ENCODE measurements at regions not wholly inside any gene's neighbourhood (a gene's known extent, or its start where the extent isn't known, plus 50 kb on each side); places are given as distances from the start of the nearest gene placed in this dataset.

DNA sequence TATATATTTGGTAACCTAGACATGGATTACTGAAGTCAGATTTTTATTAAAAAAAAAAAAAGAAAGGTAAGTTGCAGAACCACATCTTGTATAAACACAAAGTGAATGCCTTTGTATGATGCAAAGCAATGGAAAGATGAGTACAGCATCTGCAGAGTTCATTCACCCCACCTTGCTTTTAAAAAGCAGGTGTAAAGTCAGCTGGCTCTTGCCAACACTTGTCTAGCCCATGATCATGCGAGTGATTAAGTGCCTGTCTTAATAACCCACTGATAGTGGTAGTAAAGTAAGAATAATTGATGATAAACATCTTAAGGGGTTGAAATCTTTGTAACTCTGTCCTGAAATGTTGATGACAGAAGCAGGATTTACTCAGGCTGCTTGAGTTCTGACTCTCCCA lies 710.4 kb downstream of the EFNB2 start:
- TF ChIP-seq, protein P1, sequence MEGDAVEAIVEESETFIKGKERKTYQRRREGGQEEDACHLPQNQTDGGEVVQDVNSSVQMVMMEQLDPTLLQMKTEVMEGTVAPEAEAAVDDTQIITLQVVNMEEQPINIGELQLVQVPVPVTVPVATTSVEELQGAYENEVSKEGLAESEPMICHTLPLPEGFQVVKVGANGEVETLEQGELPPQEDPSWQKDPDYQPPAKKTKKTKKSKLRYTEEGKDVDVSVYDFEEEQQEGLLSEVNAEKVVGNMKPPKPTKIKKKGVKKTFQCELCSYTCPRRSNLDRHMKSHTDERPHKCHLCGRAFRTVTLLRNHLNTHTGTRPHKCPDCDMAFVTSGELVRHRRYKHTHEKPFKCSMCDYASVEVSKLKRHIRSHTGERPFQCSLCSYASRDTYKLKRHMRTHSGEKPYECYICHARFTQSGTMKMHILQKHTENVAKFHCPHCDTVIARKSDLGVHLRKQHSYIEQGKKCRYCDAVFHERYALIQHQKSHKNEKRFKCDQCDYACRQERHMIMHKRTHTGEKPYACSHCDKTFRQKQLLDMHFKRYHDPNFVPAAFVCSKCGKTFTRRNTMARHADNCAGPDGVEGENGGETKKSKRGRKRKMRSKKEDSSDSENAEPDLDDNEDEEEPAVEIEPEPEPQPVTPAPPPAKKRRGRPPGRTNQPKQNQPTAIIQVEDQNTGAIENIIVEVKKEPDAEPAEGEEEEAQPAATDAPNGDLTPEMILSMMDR (IDR thresholded peaks at IDR 0.05; ENCODE audit: borderline replicate concordance, control extremely low read depth, extremely low read depth, insufficient read depth, missing control alignments) = no peak
- no peak for DNase-seq (ENCODE audit: low spot score)
- in situ Hi-C loops (cut with MboI; ENCODE audit: low sequenced_read_pairs, unreplicated experiment) = no loop called here

DNA sequence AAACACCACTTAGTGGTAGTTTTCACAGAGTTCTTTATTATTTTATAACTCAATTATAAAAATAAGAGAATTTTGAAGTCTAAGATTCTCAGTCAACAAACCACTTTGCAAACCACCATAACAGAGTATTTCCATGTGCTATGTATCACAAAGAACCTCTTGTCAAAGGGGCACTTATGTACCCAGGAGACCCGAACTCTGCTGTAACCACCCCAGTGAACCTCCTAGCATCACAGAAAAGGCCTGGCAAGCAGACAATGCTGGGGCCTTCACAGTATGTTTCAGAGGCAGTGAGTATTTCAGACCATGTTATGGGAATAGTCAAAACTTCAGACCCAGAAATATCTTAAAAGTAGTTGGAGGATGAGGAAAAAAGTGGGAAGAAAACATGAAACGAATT lies 714.1 kb downstream of the EFNB2 start:
- TF ChIP-seq, protein P1 (IDR thresholded peaks at IDR 0.05; ENCODE audit: borderline replicate concordance, control extremely low read depth, extremely low read depth, insufficient read depth, missing control alignments) = no peak
- no peak for DNase-seq (ENCODE audit: low spot score)
- in situ Hi-C loops (cut with MboI; ENCODE audit: low sequenced_read_pairs, unreplicated experiment) = no loop called here

GRCh38 chr13:105820415-105820814 lies 715.0 kb downstream of the EFNB2 start:
- TF ChIP-seq, protein P1 (IDR thresholded peaks at IDR 0.05; ENCODE audit: borderline replicate concordance, control extremely low read depth, extremely low read depth, insufficient read depth, missing control alignments) = no peak
- no peak for DNase-seq (ENCODE audit: low spot score)
- in situ Hi-C loops (cut with MboI; ENCODE audit: low sequenced_read_pairs, unreplicated experiment) = no loop called here

GRCh38 chr13:105817498-105817897 lies 718.0 kb downstream of the EFNB2 start:
- DNase-seq (ENCODE audit: low spot score) = no peak
- TF ChIP-seq, protein P1 (IDR thresholded peaks at IDR 0.05; ENCODE audit: borderline replicate concordance, control extremely low read depth, extremely low read depth, insufficient read depth, missing control alignments) = no peak
- in situ Hi-C loops (cut with MboI; ENCODE audit: low sequenced_read_pairs, unreplicated experiment) = no loop called here

DNA sequence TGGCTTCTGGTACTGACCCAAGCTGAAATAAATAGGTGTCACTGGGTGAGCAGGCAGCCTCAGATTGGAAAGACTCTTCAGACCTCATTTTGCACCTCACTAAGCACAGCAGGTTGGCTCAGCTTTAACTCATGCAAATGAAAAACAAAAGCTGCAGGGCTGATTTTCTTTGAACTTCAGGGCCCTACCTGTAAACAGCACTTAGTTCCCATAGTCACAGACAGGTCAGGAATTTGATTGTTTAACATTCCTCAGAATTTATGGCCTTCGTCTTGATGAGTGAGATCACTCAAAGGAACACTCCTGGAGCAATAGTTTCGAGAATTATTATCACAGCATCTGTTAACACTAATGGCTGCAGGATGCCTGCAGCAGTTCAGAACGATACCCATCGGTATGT lies 718.5 kb downstream of the EFNB2 start:
- DNase-seq (ENCODE audit: low spot score) = no peak
- TF ChIP-seq, protein P1 (IDR thresholded peaks at IDR 0.05; ENCODE audit: borderline replicate concordance, control extremely low read depth, extremely low read depth, insufficient read depth, missing control alignments) = no peak
- in situ Hi-C loops (cut with MboI; ENCODE audit: low sequenced_read_pairs, unreplicated experiment) = no loop called here

GRCh38 chr13:105814902-105815250 lies 720.6 kb downstream of the EFNB2 start:
- no peak for DNase-seq (ENCODE audit: low spot score)
- TF ChIP-seq, protein P1 (IDR thresholded peaks at IDR 0.05; ENCODE audit: borderline replicate concordance, control extremely low read depth, extremely low read depth, insufficient read depth, missing control alignments) = no peak
- in situ Hi-C loops (cut with MboI; ENCODE audit: low sequenced_read_pairs, unreplicated experiment) = no loop called here

Measured in GM13976 (cell line).